ENCODE measurements at regions not wholly inside any gene's neighbourhood (a gene's known extent, or its start where the extent isn't known, plus 50 kb on each side); places are given as distances from the start of the nearest gene placed in this dataset.
A peak's percentile ranks its signal among the peaks of the same experiment; 100 is the strongest.

DNA sequence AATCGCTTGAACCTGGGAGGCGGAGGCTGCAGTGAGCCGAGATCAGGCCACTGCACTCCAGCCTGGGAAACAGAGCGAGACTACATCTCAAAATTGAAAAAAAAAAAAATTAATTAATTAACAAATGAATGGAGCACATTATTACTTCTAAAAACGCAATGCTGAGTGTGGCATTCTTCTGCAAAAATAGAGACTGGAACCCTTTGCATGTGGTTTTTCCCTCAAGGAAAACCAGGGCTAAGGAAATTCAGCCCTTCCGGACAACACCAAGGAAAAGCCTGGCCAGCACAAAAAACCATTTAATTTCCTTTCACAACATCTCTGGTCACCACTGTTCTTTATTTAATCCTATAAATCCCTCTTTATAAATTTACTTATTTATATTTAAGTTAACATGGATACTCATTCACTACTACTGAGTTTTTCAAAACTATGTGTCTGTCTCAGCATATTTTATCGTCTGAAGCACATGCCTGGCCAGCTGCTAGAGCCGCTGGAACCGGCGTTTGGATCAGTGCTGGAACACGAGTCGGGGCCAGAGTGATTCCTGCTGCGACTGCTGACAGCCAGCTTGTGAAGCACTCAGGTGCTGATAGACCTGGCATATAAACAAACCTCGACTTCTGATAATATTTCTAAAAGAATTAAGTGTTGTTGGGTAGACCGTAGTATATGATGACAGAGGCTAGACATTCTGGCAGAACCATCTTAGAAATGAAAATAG is 84.5 kb upstream of the WWC2 start:
- Histone ChIP-seq H3K36me3 (ENCODE audit: control insufficient read depth, insufficient read depth, low read length) (no peaks in the 10 kb centered on the region), H3K4me3 (ENCODE audit: low read depth, low read length) (no peak overlapping the region), H3K27me3 (ENCODE audit: control insufficient read depth, insufficient read depth, low read length) (peaks cover 11% of the 10 kb centered on the region)
- POLR2A ChIA-PET: no interaction called here
- CTCF ChIA-PET: interaction anchor here (1.4 to 2.6 kb wide), 4 partner anchors 237 to 247 kb away, joined by 3 to 5 read pairs (median 4); no protein-coding TSS in a partner anchor
- TF ChIP-seq, protein P1, sequence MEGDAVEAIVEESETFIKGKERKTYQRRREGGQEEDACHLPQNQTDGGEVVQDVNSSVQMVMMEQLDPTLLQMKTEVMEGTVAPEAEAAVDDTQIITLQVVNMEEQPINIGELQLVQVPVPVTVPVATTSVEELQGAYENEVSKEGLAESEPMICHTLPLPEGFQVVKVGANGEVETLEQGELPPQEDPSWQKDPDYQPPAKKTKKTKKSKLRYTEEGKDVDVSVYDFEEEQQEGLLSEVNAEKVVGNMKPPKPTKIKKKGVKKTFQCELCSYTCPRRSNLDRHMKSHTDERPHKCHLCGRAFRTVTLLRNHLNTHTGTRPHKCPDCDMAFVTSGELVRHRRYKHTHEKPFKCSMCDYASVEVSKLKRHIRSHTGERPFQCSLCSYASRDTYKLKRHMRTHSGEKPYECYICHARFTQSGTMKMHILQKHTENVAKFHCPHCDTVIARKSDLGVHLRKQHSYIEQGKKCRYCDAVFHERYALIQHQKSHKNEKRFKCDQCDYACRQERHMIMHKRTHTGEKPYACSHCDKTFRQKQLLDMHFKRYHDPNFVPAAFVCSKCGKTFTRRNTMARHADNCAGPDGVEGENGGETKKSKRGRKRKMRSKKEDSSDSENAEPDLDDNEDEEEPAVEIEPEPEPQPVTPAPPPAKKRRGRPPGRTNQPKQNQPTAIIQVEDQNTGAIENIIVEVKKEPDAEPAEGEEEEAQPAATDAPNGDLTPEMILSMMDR (IDR thresholded peaks at IDR 0.05; ENCODE audit: insufficient read depth, low read depth, low read length): no peak
- DNase-seq (ENCODE audit: low read depth): no peak

DNA sequence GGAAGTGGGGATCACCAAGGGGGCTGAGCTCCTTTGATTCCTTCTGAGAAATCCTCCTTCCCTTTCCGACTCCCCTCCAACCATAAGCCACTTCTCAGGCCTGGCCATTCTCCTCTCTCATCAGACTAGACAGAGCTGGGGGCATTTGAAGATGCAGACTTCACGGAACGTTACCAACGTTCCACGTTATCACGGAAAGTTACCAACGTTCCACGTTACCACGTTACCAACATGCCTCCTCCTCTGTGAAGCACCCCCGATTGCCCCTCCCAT is 85.4 kb upstream of the WWC2 start:
- Histone ChIP-seq H3K36me3 (ENCODE audit: control insufficient read depth, insufficient read depth, low read length) (no peaks in the 10 kb centered on the region), H3K27me3 (ENCODE audit: control insufficient read depth, insufficient read depth, low read length) (peaks cover 14% of the 10 kb centered on the region), H3K4me3 (ENCODE audit: low read depth, low read length) (no peak overlapping the region)
- ChIA-PET CTCF (interaction anchor here (0.6 to 1.9 kb wide), 5 partner anchors 17 to 249 kb away, joined by 3 to 5 read pairs (median 3); no protein-coding TSS in a partner anchor), POLR2A (no interaction called here)
- no peak for DNase-seq (ENCODE audit: low read depth)
- TF ChIP-seq, protein P1 (IDR thresholded peaks at IDR 0.05; ENCODE audit: insufficient read depth, low read depth, low read length): no peak

DNA sequence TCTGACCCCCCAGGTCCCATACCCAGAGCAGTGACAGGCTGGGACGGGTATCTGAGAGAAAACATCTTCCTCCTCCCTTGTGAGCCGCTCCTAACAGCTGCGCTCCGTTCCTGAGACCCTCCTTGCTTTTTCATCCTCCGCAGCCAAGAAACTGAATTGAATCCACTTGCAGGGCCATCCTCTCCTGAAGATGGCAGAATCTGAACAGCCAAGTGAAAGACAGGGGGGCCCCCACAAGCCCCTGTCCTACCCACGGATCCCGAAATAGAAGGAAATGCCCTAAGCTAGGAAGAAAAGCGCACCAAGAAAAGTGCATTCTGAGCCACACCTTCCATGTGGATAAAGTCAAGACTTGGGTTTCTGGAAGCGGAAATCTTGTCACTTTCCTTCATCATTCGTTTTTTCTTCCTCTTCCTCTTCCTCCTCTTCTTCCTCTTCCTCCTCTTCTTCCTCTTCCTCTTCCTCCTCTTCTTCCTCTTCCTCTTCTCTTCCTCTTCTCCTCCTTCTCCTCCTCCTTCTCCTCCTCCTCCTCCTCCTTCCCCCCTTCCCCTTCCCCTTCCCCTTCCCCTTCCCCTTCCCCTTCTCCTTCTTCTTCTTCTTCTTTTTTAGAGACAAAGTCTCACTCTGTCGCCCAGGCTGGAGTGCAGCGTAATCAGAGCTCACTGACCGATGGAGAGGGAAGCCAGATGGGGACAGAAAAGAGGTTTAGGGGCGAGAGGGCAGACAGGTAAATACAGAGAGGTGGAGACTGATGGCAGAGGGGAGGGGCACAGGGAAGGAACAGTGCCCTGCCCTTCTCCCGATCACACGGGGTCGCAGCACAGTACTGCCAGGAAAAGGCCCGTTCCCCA is 86.0 kb upstream of the WWC2 start:
- CTCF ChIA-PET: interaction anchor here (0.6 to 1.9 kb wide), 5 partner anchors 18 to 250 kb away, joined by 3 to 5 read pairs (median 3); no protein-coding TSS in a partner anchor
- TF ChIP-seq, protein P1 (IDR thresholded peaks at IDR 0.05; ENCODE audit: insufficient read depth, low read depth, low read length): peak; percentile 36
- no peak for DNase-seq (ENCODE audit: low read depth)
- Histone ChIP-seq H3K36me3 (ENCODE audit: control insufficient read depth, insufficient read depth, low read length) (no peaks in the 10 kb centered on the region), H3K4me3 (ENCODE audit: low read depth, low read length) (no peak overlapping the region), H3K27me3 (ENCODE audit: control insufficient read depth, insufficient read depth, low read length) (peaks cover 18% of the 10 kb centered on the region)
- POLR2A ChIA-PET: no interaction called here

DNA sequence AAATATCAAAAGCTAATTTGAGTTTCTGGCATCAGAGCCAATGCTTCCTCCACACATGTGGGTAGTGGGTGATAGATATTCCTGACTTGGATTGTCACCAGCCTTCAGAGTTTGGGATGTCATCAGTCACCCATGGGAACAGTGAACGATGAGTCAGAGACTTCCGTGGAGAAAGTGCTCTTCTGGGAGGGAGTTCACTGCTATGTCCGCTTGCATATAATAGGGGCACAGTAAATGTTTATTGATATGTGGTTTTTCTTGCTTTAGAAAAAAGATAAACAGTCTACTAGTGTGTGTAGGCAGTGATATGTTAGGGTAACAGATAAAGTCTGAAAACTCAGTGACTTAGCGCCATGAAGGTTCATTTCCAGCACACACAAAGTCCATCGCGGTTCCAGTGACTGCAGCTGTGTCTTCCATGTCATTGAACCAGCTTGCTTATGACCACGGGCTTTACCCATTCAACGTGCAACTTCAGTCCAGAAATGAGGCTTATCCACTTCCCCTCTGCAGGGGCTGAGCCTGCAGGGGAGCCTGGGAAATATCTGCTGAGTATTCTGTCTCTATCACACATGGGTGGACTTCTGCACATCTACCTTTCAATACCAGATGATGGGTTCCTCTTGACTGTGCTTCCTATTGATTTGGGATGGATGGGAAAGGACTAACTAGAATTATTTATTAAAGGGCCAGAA is 87.7 kb upstream of the WWC2 start:
- peaks cover 18% of the 10 kb centered on the region for H3K27me3 ChIP-seq (ENCODE audit: control insufficient read depth, insufficient read depth, low read length)
- CTCF ChIA-PET: interaction anchor here (0.7 to 1.0 kb wide), 3 partner anchors 11 to 941 kb away, joined by 3 to 6 read pairs (median 3); no protein-coding TSS in a partner anchor

More for the DNA sequence above, 87.7 kb upstream of the WWC2 start:
- no peak overlapping the region for H3K4me3 ChIP-seq (ENCODE audit: low read depth, low read length)
- TF ChIP-seq, protein P1 (IDR thresholded peaks at IDR 0.05; ENCODE audit: insufficient read depth, low read depth, low read length): no peak
- POLR2A ChIA-PET: no interaction called here
- H3K36me3 ChIP-seq (ENCODE audit: control insufficient read depth, insufficient read depth, low read length): no peaks in the 10 kb centered on the region
- DNase-seq (ENCODE audit: low read depth): no peak
